Kidney (tissue), 13 donors: ENCODE measurements at regions not wholly inside any gene's neighbourhood (a gene's known extent, or its start where the extent isn't known, plus 50 kb on each side); places are given as distances from the start of the nearest gene placed in this dataset.

ENCODE experiments used
- DNase-seq, 5 donors: peaks; one replicate each; pipeline ENCODE4 v3.0.0-alpha.2; 2013 to 2020
- FAIRE-seq: peaks from 2 replicates; lab custom pipeline; 2012; peaks lifted over from hg19 to GRCh38; lab: Jason Lieb, UNC
- H3K27ac ChIP-seq, 2 donors: one replicate each; pipeline ENCODE4 v1.7.0; 2013; ENCODE audit warnings: low read depth in 2 of 2, low read length in 2 of 2, inconsistent platforms in 1 of 2
- H3K27me3 ChIP-seq: one replicate; pipeline ENCODE4 v1.7.1; 2013; ENCODE audit warnings: low read length, inconsistent platforms; ENCODE audit not compliant: control insufficient read depth, insufficient read depth
- H3K36me3 ChIP-seq, 3 donors: one replicate each; pipeline versions ENCODE4 v1.7.0 to v1.7.1; 2013; ENCODE audit warnings: low read length in 3 of 3, control low read depth in 1 of 3, inconsistent platforms in 1 of 3; ENCODE audit not compliant: insufficient read depth in 3 of 3, control insufficient read depth in 2 of 3
- H3K4me1 ChIP-seq, 3 donors: one replicate each; pipeline versions ENCODE4 v1.7.0 to v1.7.1; 2013; ENCODE audit warnings: low read length in 3 of 3, inconsistent platforms in 1 of 3, low read depth in 1 of 3; ENCODE audit not compliant: control insufficient read depth in 2 of 3, insufficient read depth in 2 of 3
- H3K4me3 ChIP-seq, 3 donors: one replicate each; pipeline versions ENCODE4 v1.7.0 to v1.8.1; 2013; ENCODE audit warnings: low read length in 3 of 3, control low read depth in 1 of 3, inconsistent platforms in 1 of 3
- H3K9ac ChIP-seq, 3 donors: one replicate each; pipeline versions ENCODE4 v1.7.0 to v1.7.1; 2013; ENCODE audit warnings: low read length in 3 of 3, control low read depth in 1 of 3, inconsistent platforms in 1 of 3
- H3K9me3 ChIP-seq, 3 donors: one replicate each; pipeline versions ENCODE4 v1.7.0 to v1.7.1; 2013; ENCODE audit warnings: low read length in 3 of 3, control low read depth in 1 of 3, inconsistent platforms in 1 of 3; ENCODE audit not compliant: control insufficient read depth in 2 of 3, insufficient read depth in 1 of 3
- intact Hi-C: fragments of 100-400 bp; cut with DNase I; formaldehyde crosslinking; loops from one replicate; pipeline ENCODE4 v1.11.1; 2022
- TF ChIP-seq, protein P1 (sequence below): IDR thresholded peaks from 3 replicates; pipeline ENCODE4 v1.5.1; 2012; ENCODE audit warnings: mild to moderate bottlenecking, moderate library complexity, borderline replicate concordance; ENCODE audit not compliant: insufficient read depth; ENCODE audit errors: extremely low read depth
- donor health status: control.
- donor health status: control.
- donor health status: control.
- donor health status: control.
- donor health status: control.
- donor health status: DM: yes; HTN: yes; CAD: no.
- donor health status: Normal renal cell carcinoma (clear cell type).

DNA sequence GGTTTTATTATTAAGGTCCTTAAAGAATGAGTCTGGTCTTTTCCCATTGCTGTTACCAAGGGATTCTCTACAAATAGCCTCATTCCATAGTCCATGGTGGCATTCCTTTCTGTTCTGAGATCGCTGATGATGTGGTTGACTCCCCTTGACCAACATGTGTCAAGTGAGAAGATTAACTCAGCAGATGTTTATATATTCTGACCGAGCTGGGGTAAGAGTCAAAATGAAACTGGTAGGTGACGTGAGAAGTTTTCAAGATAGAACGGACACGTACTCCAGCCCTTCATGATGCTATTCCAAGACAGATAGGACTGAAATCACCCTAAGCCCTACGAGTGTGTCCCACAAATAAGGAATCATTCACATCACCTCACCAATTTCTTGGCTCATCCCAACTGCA lies 155.5 kb upstream of the WWC1 start:
- H3K9ac ChIP-seq, result no peak overlapping the region
- no peak for DNase-seq
- no peaks in the 10 kb centered on the region for H3K4me1 ChIP-seq
- H3K27me3 ChIP-seq, result no peaks in the 10 kb centered on the region
- H3K4me3 ChIP-seq, result no peak overlapping the region
- no peak for FAIRE-seq
- no peaks in the 10 kb centered on the region for H3K36me3 ChIP-seq
- intact Hi-C loops, result no loop called here
- TF ChIP-seq, protein P1, sequence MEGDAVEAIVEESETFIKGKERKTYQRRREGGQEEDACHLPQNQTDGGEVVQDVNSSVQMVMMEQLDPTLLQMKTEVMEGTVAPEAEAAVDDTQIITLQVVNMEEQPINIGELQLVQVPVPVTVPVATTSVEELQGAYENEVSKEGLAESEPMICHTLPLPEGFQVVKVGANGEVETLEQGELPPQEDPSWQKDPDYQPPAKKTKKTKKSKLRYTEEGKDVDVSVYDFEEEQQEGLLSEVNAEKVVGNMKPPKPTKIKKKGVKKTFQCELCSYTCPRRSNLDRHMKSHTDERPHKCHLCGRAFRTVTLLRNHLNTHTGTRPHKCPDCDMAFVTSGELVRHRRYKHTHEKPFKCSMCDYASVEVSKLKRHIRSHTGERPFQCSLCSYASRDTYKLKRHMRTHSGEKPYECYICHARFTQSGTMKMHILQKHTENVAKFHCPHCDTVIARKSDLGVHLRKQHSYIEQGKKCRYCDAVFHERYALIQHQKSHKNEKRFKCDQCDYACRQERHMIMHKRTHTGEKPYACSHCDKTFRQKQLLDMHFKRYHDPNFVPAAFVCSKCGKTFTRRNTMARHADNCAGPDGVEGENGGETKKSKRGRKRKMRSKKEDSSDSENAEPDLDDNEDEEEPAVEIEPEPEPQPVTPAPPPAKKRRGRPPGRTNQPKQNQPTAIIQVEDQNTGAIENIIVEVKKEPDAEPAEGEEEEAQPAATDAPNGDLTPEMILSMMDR, result no peak
- no peak overlapping the region for H3K27ac ChIP-seq
- no peaks in the 10 kb centered on the region for H3K9me3 ChIP-seq

DNA sequence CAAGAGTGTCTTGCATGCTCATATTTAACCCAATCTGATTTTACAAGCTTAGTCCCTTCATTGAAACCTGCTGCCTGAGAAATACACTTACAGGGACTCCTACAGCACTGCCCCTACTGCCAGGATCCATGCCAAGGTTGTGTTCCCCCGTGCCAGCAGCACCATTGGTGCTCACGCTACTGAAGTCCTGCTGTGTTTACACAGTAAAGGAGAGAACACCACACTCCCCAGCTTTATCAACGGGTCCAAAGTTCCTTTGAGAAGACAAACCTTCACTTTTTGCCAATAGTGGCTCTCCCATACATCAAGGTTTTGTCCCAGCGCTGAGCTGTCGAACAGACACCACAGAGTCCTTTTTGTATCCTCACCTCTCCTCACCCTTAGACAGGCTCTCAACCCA lies 155.1 kb upstream of the WWC1 start:
- intact Hi-C loops, result no loop called here
- H3K4me1 ChIP-seq, result no peaks in the 10 kb centered on the region
- H3K27ac ChIP-seq, result no peak overlapping the region
- no peaks in the 10 kb centered on the region for H3K36me3 ChIP-seq
- DNase-seq, result no peak
- TF ChIP-seq, protein P1, result no peak
- no peak overlapping the region for H3K9ac ChIP-seq
- H3K27me3 ChIP-seq, result no peaks in the 10 kb centered on the region
- H3K9me3 ChIP-seq, result no peaks in the 10 kb centered on the region
- H3K4me3 ChIP-seq, result no peak overlapping the region
- no peak for FAIRE-seq

DNA sequence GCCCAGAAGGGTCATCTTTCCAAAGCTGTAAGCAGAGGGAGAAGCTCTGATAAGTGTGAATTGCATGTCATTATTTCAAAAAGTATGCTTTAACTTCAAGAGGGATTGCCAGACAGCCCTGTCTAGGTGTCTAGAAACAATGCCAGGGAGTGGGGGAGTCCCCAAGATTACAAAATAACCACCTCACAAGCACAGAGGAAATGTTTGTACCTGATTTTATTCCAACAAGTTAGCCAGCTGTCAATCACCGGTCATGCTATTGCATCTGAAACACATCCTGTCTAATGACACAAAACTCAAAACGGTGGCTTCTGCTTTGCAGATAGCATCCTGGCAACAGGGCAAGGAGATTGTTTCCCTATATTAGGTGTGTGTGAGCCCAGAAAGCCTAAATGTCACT lies 154.2 kb upstream of the WWC1 start:
- H3K9ac ChIP-seq, result no peak overlapping the region
- H3K4me1 ChIP-seq, result no peaks in the 10 kb centered on the region
- no peaks in the 10 kb centered on the region for H3K27me3 ChIP-seq
- TF ChIP-seq, protein P1, result no peak
- H3K27ac ChIP-seq, result no peak overlapping the region
- FAIRE-seq, result no peak
- intact Hi-C loops, result no loop called here
- H3K9me3 ChIP-seq, result no peaks in the 10 kb centered on the region
- H3K4me3 ChIP-seq, result no peak overlapping the region
- H3K36me3 ChIP-seq, result no peaks in the 10 kb centered on the region
- DNase-seq, result no peak

DNA sequence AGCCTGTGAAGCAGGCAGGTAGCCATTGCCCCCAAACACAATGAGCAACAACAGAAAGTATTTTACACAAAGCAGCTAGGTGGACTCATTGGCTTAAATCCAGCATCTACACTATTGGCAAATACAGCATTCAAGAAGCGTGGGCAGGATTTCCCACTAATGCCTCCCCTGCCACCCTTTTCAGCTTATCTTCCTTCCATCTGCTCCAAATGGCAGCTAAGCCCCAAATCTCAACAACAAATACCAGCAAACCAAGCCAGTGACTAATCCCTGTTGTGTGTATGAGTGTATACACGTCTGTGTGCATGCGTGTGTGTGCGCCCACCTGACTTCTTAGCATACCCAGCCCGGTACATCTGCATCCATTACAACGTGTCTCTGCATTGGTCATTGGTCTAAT lies 151.2 kb upstream of the WWC1 start:
- intact Hi-C loops, result no loop called here
- TF ChIP-seq, protein P1, result no peak
- no peak for FAIRE-seq
- H3K27ac ChIP-seq, result no peak overlapping the region
- no peaks in the 10 kb centered on the region for H3K9me3 ChIP-seq
- H3K9ac ChIP-seq, result no peak overlapping the region
- H3K4me1 ChIP-seq, result no peaks in the 10 kb centered on the region
- DNase-seq, result no peak
- H3K36me3 ChIP-seq, result no peaks in the 10 kb centered on the region
- no peak overlapping the region for H3K4me3 ChIP-seq
- H3K27me3 ChIP-seq, result no peaks in the 10 kb centered on the region
